Natural killer cell (primary cell): ENCODE measurements at regions not wholly inside any gene's neighbourhood (a gene's known extent, or its start where the extent isn't known, plus 50 kb on each side); places are given as distances from the start of the nearest gene placed in this dataset.

Experiments
- ATAC-seq, 3 donors: fragments of 150-1000 bp in 2 of 3; fragments of 200-7000 bp in 1 of 3; cut with Tn5 transposase; 1 replicate in 1 of 3; 2 replicates in 2 of 3; pipeline ENCODE4 v1.10.0; 2021; ENCODE audit warnings: mild to moderate bottlenecking in 2 of 3, moderate library complexity in 2 of 3
- DNase-seq, 2 donors: peaks; one replicate each; pipeline versions ENCODE4 v3.0.0 to v3.0.0-alpha.2; 2013 to 2021; ENCODE audit warnings: mixed read lengths in 1 of 2
- H3K27ac ChIP-seq: one replicate; pipeline ENCODE4 v1.5.1; 2013; ENCODE audit warnings: mild to moderate bottlenecking, low read length
- H3K27me3 ChIP-seq: one replicate; pipeline ENCODE4 v1.6.1; 2013; ENCODE audit warnings: low read length; ENCODE audit not compliant: control insufficient read depth, insufficient read depth
- H3K36me3 ChIP-seq: one replicate; pipeline ENCODE4 v1.6.1; 2013; ENCODE audit warnings: low read length; ENCODE audit not compliant: control insufficient read depth, insufficient read depth
- H3K4me1 ChIP-seq: one replicate; pipeline ENCODE4 v1.6.1; 2013; ENCODE audit warnings: low read length; ENCODE audit not compliant: control insufficient read depth, insufficient read depth
- H3K4me3 ChIP-seq: one replicate; pipeline ENCODE4 v1.5.1; 2013; ENCODE audit warnings: low read length
- H3K9me3 ChIP-seq: one replicate; pipeline ENCODE4 v1.6.1; 2013; ENCODE audit warnings: low read length; ENCODE audit not compliant: control insufficient read depth, insufficient read depth
- H3K27ac Mint-ChIP-seq, 2 donors: one replicate each; pipeline ENCODE4 v1.8.0; 2022; ENCODE audit warnings: mild to moderate bottlenecking in 2 of 2, mixed read lengths in 2 of 2, moderate library complexity in 1 of 2
- H3K27me3 Mint-ChIP-seq, 2 donors: one replicate each; pipeline ENCODE4 v1.8.0; 2022; ENCODE audit warnings: low read depth in 2 of 2, mixed read lengths in 2 of 2
- H3K36me3 Mint-ChIP-seq: one replicate; pipeline ENCODE4 v1.8.0; 2022; ENCODE audit warnings: mixed read lengths
- H3K4me1 Mint-ChIP-seq, 2 donors: one replicate each; pipeline ENCODE4 v1.8.0; 2022; ENCODE audit warnings: mixed read lengths in 2 of 2
- H3K4me3 Mint-ChIP-seq: one replicate; pipeline ENCODE4 v1.8.0; 2022; ENCODE audit warnings: mild to moderate bottlenecking, moderate library complexity, mixed read lengths
- H3K9me3 Mint-ChIP-seq, 2 donors: one replicate each; pipeline ENCODE4 v1.8.0; 2022; ENCODE audit warnings: mixed read lengths in 2 of 2
- WGBS: methylation state at CpG from one replicate; pipeline ENCODE4 v1.1.7; 2013; ENCODE audit warnings: missing lambda C conversion rate; ENCODE audit not compliant: insufficient coverage; 5-methylcytosine and 5-hydroxymethylcytosine counted together
- intact Hi-C: fragments of 100-400 bp; cut with micrococcal nuclease; formaldehyde crosslinking; loops from one replicate; pipeline ENCODE4 v1.14.2; 2022
- TF ChIP-seq, protein P1 (sequence below): fragments of 200-600 bp; IDR thresholded peaks from one replicate; pipeline ENCODE4 v1.8.0; 2022; ENCODE audit warnings: antibody characterized with exemption

DNA sequence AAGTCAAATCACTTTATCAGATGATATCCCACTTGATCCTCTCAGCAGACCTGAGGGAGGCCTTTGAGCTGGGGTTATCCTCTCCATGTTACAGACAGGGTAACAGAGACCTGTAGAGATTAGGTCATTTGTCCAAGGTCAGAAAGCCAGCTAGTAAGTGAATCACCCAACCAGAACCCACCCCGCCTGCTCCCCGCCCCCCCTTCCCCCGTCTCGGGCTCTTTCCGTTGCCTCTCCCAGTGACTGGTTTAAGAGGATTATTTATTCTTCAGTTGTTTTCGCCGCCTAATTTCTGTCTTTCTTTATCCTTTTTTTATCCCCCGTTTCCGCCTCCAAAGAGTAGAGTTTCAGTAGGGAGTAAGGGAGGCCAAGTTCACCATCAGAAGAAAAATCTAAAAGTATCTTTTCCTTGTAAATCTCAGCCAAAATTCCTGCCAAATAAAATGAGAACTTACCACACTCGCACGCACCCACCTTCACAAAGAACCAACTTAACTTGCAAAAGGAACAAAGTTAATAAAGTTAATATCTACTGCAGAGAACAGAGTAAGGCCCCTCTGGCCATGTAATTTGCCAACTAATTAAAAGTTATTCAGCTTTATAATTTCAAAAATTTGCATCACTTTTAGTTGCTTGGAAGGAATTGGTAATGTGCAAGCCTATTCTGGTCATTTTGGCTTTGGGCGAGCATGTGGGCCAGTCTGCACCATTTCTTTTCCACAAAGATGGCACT lies 76.8 kb upstream of the TRABD2B start:
- ATAC-seq (no peak), DNase-seq (no peak)
- peaks cover 12 to 19% of the 10 kb centered on the region in 2 donors for H3K27me3 Mint-ChIP-seq
- Histone ChIP-seq H3K4me3 (no peak overlapping the region), H3K9me3 (no peaks in the 10 kb centered on the region), H3K4me1 (no peaks in the 10 kb centered on the region), H3K27ac (no peak overlapping the region), H3K27me3 (no peaks in the 10 kb centered on the region), H3K36me3 (no peaks in the 10 kb centered on the region)
- no peaks in the 10 kb centered on the region for H3K4me1 Mint-ChIP-seq
- WGBS, result 95% methylated on average over 6 of the region's 12 CpGs
- no peak overlapping the region for H3K4me3 Mint-ChIP-seq
- H3K36me3 Mint-ChIP-seq, result no peaks in the 10 kb centered on the region
- H3K9me3 Mint-ChIP-seq, result no peaks in the 10 kb centered on the region
- TF ChIP-seq, protein P1, sequence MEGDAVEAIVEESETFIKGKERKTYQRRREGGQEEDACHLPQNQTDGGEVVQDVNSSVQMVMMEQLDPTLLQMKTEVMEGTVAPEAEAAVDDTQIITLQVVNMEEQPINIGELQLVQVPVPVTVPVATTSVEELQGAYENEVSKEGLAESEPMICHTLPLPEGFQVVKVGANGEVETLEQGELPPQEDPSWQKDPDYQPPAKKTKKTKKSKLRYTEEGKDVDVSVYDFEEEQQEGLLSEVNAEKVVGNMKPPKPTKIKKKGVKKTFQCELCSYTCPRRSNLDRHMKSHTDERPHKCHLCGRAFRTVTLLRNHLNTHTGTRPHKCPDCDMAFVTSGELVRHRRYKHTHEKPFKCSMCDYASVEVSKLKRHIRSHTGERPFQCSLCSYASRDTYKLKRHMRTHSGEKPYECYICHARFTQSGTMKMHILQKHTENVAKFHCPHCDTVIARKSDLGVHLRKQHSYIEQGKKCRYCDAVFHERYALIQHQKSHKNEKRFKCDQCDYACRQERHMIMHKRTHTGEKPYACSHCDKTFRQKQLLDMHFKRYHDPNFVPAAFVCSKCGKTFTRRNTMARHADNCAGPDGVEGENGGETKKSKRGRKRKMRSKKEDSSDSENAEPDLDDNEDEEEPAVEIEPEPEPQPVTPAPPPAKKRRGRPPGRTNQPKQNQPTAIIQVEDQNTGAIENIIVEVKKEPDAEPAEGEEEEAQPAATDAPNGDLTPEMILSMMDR, result no peak
- no peak overlapping the region for H3K27ac Mint-ChIP-seq
- intact Hi-C loops, result no loop called here

DNA sequence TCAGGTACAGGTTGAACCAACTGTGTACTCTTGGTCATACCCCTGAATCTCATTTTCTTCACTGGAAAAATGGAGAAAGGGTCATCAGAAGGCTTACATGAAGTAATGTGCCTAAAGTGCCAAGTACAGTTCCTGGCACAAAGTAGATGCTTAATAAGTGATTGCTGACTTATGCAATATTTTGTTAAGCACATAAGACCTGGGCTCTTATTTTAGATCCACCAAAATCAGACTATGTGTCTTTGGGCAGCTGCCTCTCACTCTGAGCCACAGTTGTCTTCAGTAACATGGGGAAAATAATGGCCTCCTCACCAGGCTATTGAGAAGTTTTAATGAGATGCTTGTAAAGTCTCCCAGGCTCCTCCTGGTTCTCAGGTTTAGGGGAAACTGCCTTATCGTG lies 74.3 kb upstream of the TRABD2B start:
- TF ChIP-seq, protein P1, result no peak
- H3K36me3 ChIP-seq, result no peaks in the 10 kb centered on the region
- no peak overlapping the region for H3K27ac ChIP-seq
- 100% methylated on average over 1 of the region's 1 CpG for WGBS
- no peak overlapping the region for H3K4me3 Mint-ChIP-seq
- H3K27ac Mint-ChIP-seq, result no peak overlapping the region
- no peak overlapping the region for H3K4me3 ChIP-seq
- no peak for DNase-seq
- H3K27me3 Mint-ChIP-seq, result peaks cover 16 to 23% of the 10 kb centered on the region in 2 donors
- H3K36me3 Mint-ChIP-seq, result no peaks in the 10 kb centered on the region
- no peaks in the 10 kb centered on the region for H3K9me3 Mint-ChIP-seq
- intact Hi-C loops, result no loop called here
- no peak for ATAC-seq
- no peaks in the 10 kb centered on the region for H3K4me1 ChIP-seq
- H3K27me3 ChIP-seq, result no peaks in the 10 kb centered on the region
- no peaks in the 10 kb centered on the region for H3K4me1 Mint-ChIP-seq
- H3K9me3 ChIP-seq, result no peaks in the 10 kb centered on the region

DNA sequence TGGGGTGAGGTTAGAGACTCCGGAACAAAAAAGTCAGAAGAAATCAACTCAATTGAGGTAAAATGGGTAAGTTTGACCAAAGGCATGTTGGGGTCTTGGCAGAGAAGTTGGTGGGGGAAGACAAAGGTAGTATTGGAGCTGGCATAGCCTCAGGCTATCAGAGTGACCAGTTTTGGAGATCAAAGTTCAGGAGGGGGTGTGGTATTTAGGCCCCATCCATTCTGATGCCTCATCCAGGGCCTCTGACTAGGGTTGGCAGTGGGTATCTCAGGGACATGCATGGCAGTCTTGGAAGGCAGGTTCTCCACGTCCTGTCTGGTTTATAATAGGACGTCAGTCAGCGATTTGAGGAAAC lies 73.2 kb upstream of the TRABD2B start:
- no peaks in the 10 kb centered on the region for H3K36me3 Mint-ChIP-seq
- H3K4me1 Mint-ChIP-seq, result no peaks in the 10 kb centered on the region
- H3K4me3 Mint-ChIP-seq, result no peak overlapping the region
- H3K36me3 ChIP-seq, result no peaks in the 10 kb centered on the region
- no peak overlapping the region for H3K4me3 ChIP-seq
- WGBS, result 85% methylated on average over 4 of the region's 4 CpGs
- no peak overlapping the region for H3K27ac Mint-ChIP-seq
- intact Hi-C loops, result no loop called here
- H3K4me1 ChIP-seq, result no peaks in the 10 kb centered on the region
- DNase-seq (no peak), ATAC-seq (no peak)
- TF ChIP-seq, protein P1, result no peak
- no peaks in the 10 kb centered on the region for H3K9me3 Mint-ChIP-seq
- H3K27ac ChIP-seq, result no peak overlapping the region
- no peaks in the 10 kb centered on the region for H3K9me3 ChIP-seq
- H3K27me3 Mint-ChIP-seq, result peaks cover 13 to 17% of the 10 kb centered on the region in 2 donors
- no peaks in the 10 kb centered on the region for H3K27me3 ChIP-seq
